Fibroblast of skin of left biceps (primary cell): ENCODE measurements at regions not wholly inside any gene's neighbourhood (a gene's known extent, or its start where the extent isn't known, plus 50 kb on each side); places are given as distances from the start of the nearest gene placed in this dataset.
"Not testable (repeated sequence)": the region's sequence is repeated elsewhere in the genome, so short reads cannot be mapped to it uniquely, and the experiment has no call there.

Source experiments
- DNase-seq, 2 experiments: peaks; one replicate each; pipeline ENCODE4 v3.0.0-alpha.2; 2013; ENCODE audit warnings: low read depth in 2 of 2

- no peak for DNase-seq
Observed at GRCh38 chr4:189660722-189661360, 279.8 kb upstream of the FRG1 start.

GRCh38 chr4:189664693-189665250 is 275.9 kb upstream of the FRG1 start:
- DNase-seq = no peak

GRCh38 chr4:189665712-189666305 is 274.9 kb upstream of the FRG1 start:
- DNase-seq = not testable (repeated sequence)

GRCh38 chr4:189667386-189667785 is 273.3 kb upstream of the FRG1 start:
- not testable (repeated sequence) for DNase-seq

GRCh38 chr4:189697675-189698245 is 242.9 kb upstream of the FRG1 start:
- DNase-seq = not testable (repeated sequence)

GRCh38 chr4:189703000-189703399 is 237.7 kb upstream of the FRG1 start:
- not testable (repeated sequence) for DNase-seq

GRCh38 chr4:189706821-189707220 is 233.9 kb upstream of the FRG1 start:
- DNase-seq = not testable (repeated sequence)

- DNase-seq = not testable (repeated sequence)
Observed at GRCh38 chr4:189707227-189707626, 233.4 kb upstream of the FRG1 start.

- DNase-seq = not testable (repeated sequence)
Observed at GRCh38 chr4:189711956-189712355, 228.7 kb upstream of the FRG1 start.

GRCh38 chr4:189721016-189721993 is 219.4 kb upstream of the FRG1 start:
- not testable (repeated sequence) for DNase-seq

GRCh38 chr4:189722324-189723003 is 218.2 kb upstream of the FRG1 start:
- peak in 1 of 2 experiments; percentile 5 for DNase-seq

- not testable (repeated sequence) for DNase-seq
Observed at GRCh38 chr4:189727982-189728638, 212.6 kb upstream of the FRG1 start.

- not testable (repeated sequence) for DNase-seq
Observed at GRCh38 chr4:189731989-189732388, 208.7 kb upstream of the FRG1 start.

- not testable (repeated sequence) for DNase-seq
Observed at GRCh38 chr4:189733507-189733906, 207.2 kb upstream of the FRG1 start.

GRCh38 chr4:189734648-189735267 is 205.9 kb upstream of the FRG1 start:
- DNase-seq = not testable (repeated sequence)

GRCh38 chr4:189736656-189737055 is 204.0 kb upstream of the FRG1 start:
- not testable (repeated sequence) for DNase-seq

GRCh38 chr4:189740118-189740517 is 200.6 kb upstream of the FRG1 start:
- DNase-seq = not testable (repeated sequence)

GRCh38 chr4:189740873-189741272 is 199.8 kb upstream of the FRG1 start:
- no peak for DNase-seq

- not testable (repeated sequence) for DNase-seq
Observed at GRCh38 chr4:189753092-189753491, 187.6 kb upstream of the FRG1 start.

GRCh38 chr4:189763583-189763982 is 177.1 kb upstream of the FRG1 start:
- no peak for DNase-seq
